ENCODE measurements at regions not wholly inside any gene's neighbourhood (a gene's known extent, or its start where the extent isn't known, plus 50 kb on each side); places are given as distances from the start of the nearest gene placed in this dataset.

GRCh38 chr13:68173111-68173510 lies 943.0 kb upstream of the PCDH9 start:
- TF ChIP-seq TCF7L2 (IDR thresholded peaks at IDR 0.05; ENCODE audit: low read depth, low read length) = no peak
- TF ChIP-seq SIN3A (IDR thresholded peaks at IDR 0.05; ENCODE audit: borderline replicate concordance, insufficient read depth, low read depth, low read length) = no peak
- intact Hi-C loops (cut with micrococcal nuclease; ENCODE audit: unreplicated experiment) (no loop called here), in situ Hi-C loops (cut with HindIII; ENCODE audit: low pct_unique_long_range_greater_than_20kb, low sequenced_read_pairs) (no loop called here)
- H3K27me3 ChIP-seq (ENCODE audit: control insufficient read depth, insufficient read depth, low read length) = no peaks in the 10 kb centered on the region
- no peaks in the 10 kb centered on the region for H3K36me3 ChIP-seq (ENCODE audit: control insufficient read depth, insufficient read depth, low read length)
- no peaks in the 10 kb centered on the region for H3K4me1 ChIP-seq (ENCODE audit: control insufficient read depth, insufficient read depth, low read length)
- no peaks in the 10 kb centered on the region for H3K9me3 ChIP-seq (ENCODE audit: control insufficient read depth, insufficient read depth, low read depth, low read length)
- H3K4me3 ChIP-seq (ENCODE audit: low read depth in 2 of 2, low read length in 2 of 2) = no peak overlapping the region
- no peak for ATAC-seq
- ChIA-PET CTCF (no interaction called here), POLR2A (no interaction called here)
- H3K27ac ChIP-seq (ENCODE audit: low read length) = no peak overlapping the region
- BruUV-seq (replicated peaks) = no TSS peak
- DNase-seq (ENCODE audit: low read depth, low spot score) = no peak

- intact Hi-C loops (cut with micrococcal nuclease; ENCODE audit: unreplicated experiment) (no loop called here), in situ Hi-C loops (cut with HindIII; ENCODE audit: low pct_unique_long_range_greater_than_20kb, low sequenced_read_pairs) (no loop called here)
- H3K36me3 ChIP-seq (ENCODE audit: control insufficient read depth, insufficient read depth, low read length) = no peaks in the 10 kb centered on the region
- H3K27ac ChIP-seq (ENCODE audit: low read length) = no peak overlapping the region
- POLR2A ChIA-PET = no interaction called here
- no peaks in the 10 kb centered on the region for H3K4me1 ChIP-seq (ENCODE audit: control insufficient read depth, insufficient read depth, low read length)
- DNase-seq (ENCODE audit: low read depth, low spot score) (no peak), ATAC-seq (no peak)
- no peaks in the 10 kb centered on the region for H3K9me3 ChIP-seq (ENCODE audit: control insufficient read depth, insufficient read depth, low read depth, low read length)
- no peak overlapping the region for H3K4me3 ChIP-seq (ENCODE audit: low read depth in 2 of 2, low read length in 2 of 2)
- TF ChIP-seq CTCF (IDR thresholded peaks at IDR 0.05) (no peak), REST (IDR thresholded peaks at IDR 0.05; ENCODE audit: insufficient read depth in 1 of 2, low read depth in 2 of 2, low read length in 1 of 2) (no peak), POLR2AphosphoS5 (IDR thresholded peaks at IDR 0.05; ENCODE audit: low read depth, low read length) (no peak), TCF7L2 (IDR thresholded peaks at IDR 0.05; ENCODE audit: low read depth, low read length) (no peak), SIN3A (IDR thresholded peaks at IDR 0.05; ENCODE audit: borderline replicate concordance, insufficient read depth, low read depth, low read length) (no peak)
- no peaks in the 10 kb centered on the region for H3K27me3 ChIP-seq (ENCODE audit: control insufficient read depth, insufficient read depth, low read length)
- no TSS peak for BruUV-seq (replicated peaks)
- CTCF ChIA-PET = interaction anchor here (0.6 kb wide), 1 partner anchor 134 kb away, joined by 7 read pairs; no protein-coding TSS in a partner anchor
These were observed 940.8 kb upstream of the PCDH9 start for GRCh38 chr13:68170961-68171360.

- Histone ChIP-seq H3K36me3 (ENCODE audit: control insufficient read depth, insufficient read depth, low read length) (no peaks in the 10 kb centered on the region), H3K4me3 (ENCODE audit: low read depth in 2 of 2, low read length in 2 of 2) (no peak overlapping the region), H3K9me3 (ENCODE audit: control insufficient read depth, insufficient read depth, low read depth, low read length) (no peaks in the 10 kb centered on the region), H3K27me3 (ENCODE audit: control insufficient read depth, insufficient read depth, low read length) (no peaks in the 10 kb centered on the region), H3K27ac (ENCODE audit: low read length) (no peak overlapping the region), H3K4me1 (ENCODE audit: control insufficient read depth, insufficient read depth, low read length) (no peaks in the 10 kb centered on the region)
- BruUV-seq (replicated peaks) = no TSS peak
- ChIA-PET POLR2A (no interaction called here), CTCF (no interaction called here)
- ATAC-seq (no peak), DNase-seq (ENCODE audit: low read depth, low spot score) (no peak)
- intact Hi-C loops (cut with micrococcal nuclease; ENCODE audit: unreplicated experiment) = no loop called here
- no peak for TF ChIP-seq REST (IDR thresholded peaks at IDR 0.05; ENCODE audit: insufficient read depth in 1 of 2, low read depth in 2 of 2, low read length in 1 of 2)
- TF ChIP-seq POLR2AphosphoS5 (IDR thresholded peaks at IDR 0.05; ENCODE audit: low read depth, low read length) = no peak
- TF ChIP-seq SIN3A (IDR thresholded peaks at IDR 0.05; ENCODE audit: borderline replicate concordance, insufficient read depth, low read depth, low read length) = no peak
- TF ChIP-seq CTCF (IDR thresholded peaks at IDR 0.05) = no peak
- TF ChIP-seq TCF7L2 (IDR thresholded peaks at IDR 0.05; ENCODE audit: low read depth, low read length) = no peak
- in situ Hi-C loops (cut with HindIII; ENCODE audit: low pct_unique_long_range_greater_than_20kb, low sequenced_read_pairs) = no loop called here
These were observed 938.3 kb upstream of the PCDH9 start for GRCh38 chr13:68168448-68168847.
